ENCODE measurements at regions not wholly inside any gene's neighbourhood (a gene's known extent, or its start where the extent isn't known, plus 50 kb on each side); places are given as distances from the start of the nearest gene placed in this dataset.

GRCh38 chr18:22723773-22724172 lies 209.4 kb upstream of the RBBP8 start:
- no peak for DNase-seq
- H3K4me1 ChIP-seq (ENCODE audit: control insufficient read depth, insufficient read depth, low read depth, low read length): peaks cover 4% of the 10 kb centered on the region
- H4K8ac ChIP-seq (ENCODE audit: low read length): no peak overlapping the region
- no peaks in the 10 kb centered on the region for H3K9me3 ChIP-seq (ENCODE audit: control insufficient read depth, low read length)
- no peak overlapping the region for H3K4me2 ChIP-seq (ENCODE audit: low read length, poor library complexity, severe bottlenecking)
- no peak overlapping the region for H2AK5ac ChIP-seq (ENCODE audit: low read length, severe bottlenecking)
- H3K18ac ChIP-seq (ENCODE audit: low read depth in 1 of 2, low read length in 2 of 2): no peak overlapping the region
- no peak overlapping the region for H3K4me3 ChIP-seq (ENCODE audit: insufficient read depth in 1 of 2, low read depth in 1 of 2, low read length in 2 of 2)
- no peak overlapping the region for H2BK15ac ChIP-seq (ENCODE audit: low read depth, poor library complexity, severe bottlenecking)
- no peaks in the 10 kb centered on the region for H3K36me3 ChIP-seq (ENCODE audit: control insufficient read depth in 1 of 2, insufficient read depth in 2 of 2, low read depth in 1 of 2, low read length in 2 of 2)
- no peak overlapping the region for H3K4ac ChIP-seq (ENCODE audit: low read depth in 1 of 2, low read length in 2 of 2)
- H2BK120ac ChIP-seq (ENCODE audit: low read depth, low read length): no peak overlapping the region
- no peak overlapping the region for H3K14ac ChIP-seq (ENCODE audit: low read length in 2 of 2)
- no peak overlapping the region for H2AFZ ChIP-seq (ENCODE audit: low read depth, low read length)
- WGBS: 85% methylated on average over 2 of the region's 2 CpGs
- H4K91ac ChIP-seq (ENCODE audit: low read length): no peak overlapping the region
- no peak overlapping the region for H3K23ac ChIP-seq (ENCODE audit: low read length in 2 of 2)
- H3K27me3 ChIP-seq (ENCODE audit: control insufficient read depth in 1 of 2, insufficient read depth in 1 of 2, low read length in 2 of 2): no peaks in the 10 kb centered on the region
- H3K27ac ChIP-seq (ENCODE audit: low read length, poor library complexity, severe bottlenecking): peak overlapping the region; percentile 18
- H3K79me1 ChIP-seq (replicated peaks; ENCODE audit: low read length, poor library complexity, severe bottlenecking): no peaks in the 10 kb centered on the region
- H3K9ac ChIP-seq (ENCODE audit: low read length): no peak overlapping the region
- no peak overlapping the region for H2BK12ac ChIP-seq (ENCODE audit: low read length in 2 of 2)
- no peak overlapping the region for H2BK5ac ChIP-seq (ENCODE audit: low read depth, low read length, poor library complexity, severe bottlenecking)

GRCh38 chr18:22726469-22726868 lies 206.7 kb upstream of the RBBP8 start:
- Histone ChIP-seq H3K9ac (ENCODE audit: low read length) (no peak overlapping the region), H4K91ac (ENCODE audit: low read length) (no peak overlapping the region), H3K27ac (ENCODE audit: low read length, poor library complexity, severe bottlenecking) (no peak overlapping the region), H3K4ac (ENCODE audit: low read depth in 1 of 2, low read length in 2 of 2) (no peak overlapping the region), H2AFZ (ENCODE audit: low read depth, low read length) (no peak overlapping the region), H2BK12ac (ENCODE audit: low read length in 2 of 2) (no peak overlapping the region), H2BK5ac (ENCODE audit: low read depth, low read length, poor library complexity, severe bottlenecking) (no peak overlapping the region), H2BK120ac (ENCODE audit: low read depth, low read length) (no peak overlapping the region), H3K4me2 (ENCODE audit: low read length, poor library complexity, severe bottlenecking) (no peak overlapping the region), H3K4me3 (ENCODE audit: insufficient read depth in 1 of 2, low read depth in 1 of 2, low read length in 2 of 2) (no peak overlapping the region), H3K9me3 (ENCODE audit: control insufficient read depth, low read length) (no peaks in the 10 kb centered on the region), H2BK15ac (ENCODE audit: low read depth, poor library complexity, severe bottlenecking) (no peak overlapping the region), H4K8ac (ENCODE audit: low read length) (no peak overlapping the region), H3K23ac (ENCODE audit: low read length in 2 of 2) (no peak overlapping the region), H3K14ac (ENCODE audit: low read length in 2 of 2) (no peak overlapping the region), H2AK5ac (ENCODE audit: low read length, severe bottlenecking) (no peak overlapping the region), H3K36me3 (ENCODE audit: control insufficient read depth in 1 of 2, insufficient read depth in 2 of 2, low read depth in 1 of 2, low read length in 2 of 2) (no peaks in the 10 kb centered on the region), H3K27me3 (ENCODE audit: control insufficient read depth in 1 of 2, insufficient read depth in 1 of 2, low read length in 2 of 2) (no peaks in the 10 kb centered on the region), H3K18ac (ENCODE audit: low read depth in 1 of 2, low read length in 2 of 2) (no peak overlapping the region), H3K4me1 (ENCODE audit: control insufficient read depth, insufficient read depth, low read depth, low read length) (peaks cover 4% of the 10 kb centered on the region), H3K79me1 (replicated peaks; ENCODE audit: low read length, poor library complexity, severe bottlenecking) (no peaks in the 10 kb centered on the region)
- no peak for DNase-seq
- no CpG with 5 or more reads among the region's 2 CpGs for WGBS

- Histone ChIP-seq H3K4ac (ENCODE audit: low read depth in 1 of 2, low read length in 2 of 2) (no peak overlapping the region), H3K9ac (ENCODE audit: low read length) (no peak overlapping the region), H3K36me3 (ENCODE audit: control insufficient read depth in 1 of 2, insufficient read depth in 2 of 2, low read depth in 1 of 2, low read length in 2 of 2) (no peaks in the 10 kb centered on the region), H3K23ac (ENCODE audit: low read length in 2 of 2) (no peak overlapping the region), H3K4me2 (ENCODE audit: low read length, poor library complexity, severe bottlenecking) (no peak overlapping the region), H2BK120ac (ENCODE audit: low read depth, low read length) (no peak overlapping the region), H2BK12ac (ENCODE audit: low read length in 2 of 2) (no peak overlapping the region), H3K27me3 (ENCODE audit: control insufficient read depth in 1 of 2, insufficient read depth in 1 of 2, low read length in 2 of 2) (no peaks in the 10 kb centered on the region), H4K8ac (ENCODE audit: low read length) (no peak overlapping the region), H4K91ac (ENCODE audit: low read length) (no peak overlapping the region), H3K4me3 (ENCODE audit: insufficient read depth in 1 of 2, low read depth in 1 of 2, low read length in 2 of 2) (no peak overlapping the region), H2BK5ac (ENCODE audit: low read depth, low read length, poor library complexity, severe bottlenecking) (no peak overlapping the region), H3K27ac (ENCODE audit: low read length, poor library complexity, severe bottlenecking) (no peak overlapping the region), H2BK15ac (ENCODE audit: low read depth, poor library complexity, severe bottlenecking) (no peak overlapping the region), H3K14ac (ENCODE audit: low read length in 2 of 2) (no peak overlapping the region), H3K79me1 (replicated peaks; ENCODE audit: low read length, poor library complexity, severe bottlenecking) (no peaks in the 10 kb centered on the region), H3K4me1 (ENCODE audit: control insufficient read depth, insufficient read depth, low read depth, low read length) (peaks cover 4% of the 10 kb centered on the region), H3K9me3 (ENCODE audit: control insufficient read depth, low read length) (no peaks in the 10 kb centered on the region), H2AK5ac (ENCODE audit: low read length, severe bottlenecking) (no peak overlapping the region), H2AFZ (ENCODE audit: low read depth, low read length) (no peak overlapping the region), H3K18ac (ENCODE audit: low read depth in 1 of 2, low read length in 2 of 2) (no peak overlapping the region)
- no peak for DNase-seq
Observed at GRCh38 chr18:22728016-22728415, 205.1 kb upstream of the RBBP8 start.

GRCh38 chr18:22728481-22729105 lies 204.5 kb upstream of the RBBP8 start:
- Histone ChIP-seq H4K91ac (ENCODE audit: low read length) (no peak overlapping the region), H3K23ac (ENCODE audit: low read length in 2 of 2) (no peak overlapping the region), H4K8ac (ENCODE audit: low read length) (no peak overlapping the region), H3K4me2 (ENCODE audit: low read length, poor library complexity, severe bottlenecking) (no peak overlapping the region), H3K79me1 (replicated peaks; ENCODE audit: low read length, poor library complexity, severe bottlenecking) (no peaks in the 10 kb centered on the region), H3K18ac (ENCODE audit: low read depth in 1 of 2, low read length in 2 of 2) (no peak overlapping the region), H3K27ac (ENCODE audit: low read length, poor library complexity, severe bottlenecking) (no peak overlapping the region), H3K9ac (ENCODE audit: low read length) (no peak overlapping the region), H3K4me3 (ENCODE audit: insufficient read depth in 1 of 2, low read depth in 1 of 2, low read length in 2 of 2) (no peak overlapping the region), H3K27me3 (ENCODE audit: control insufficient read depth in 1 of 2, insufficient read depth in 1 of 2, low read length in 2 of 2) (no peaks in the 10 kb centered on the region), H2BK12ac (ENCODE audit: low read length in 2 of 2) (no peak overlapping the region), H2BK120ac (ENCODE audit: low read depth, low read length) (no peak overlapping the region), H3K4ac (ENCODE audit: low read depth in 1 of 2, low read length in 2 of 2) (no peak overlapping the region), H2AK5ac (ENCODE audit: low read length, severe bottlenecking) (no peak overlapping the region), H3K14ac (ENCODE audit: low read length in 2 of 2) (no peak overlapping the region), H2BK5ac (ENCODE audit: low read depth, low read length, poor library complexity, severe bottlenecking) (no peak overlapping the region), H3K4me1 (ENCODE audit: control insufficient read depth, insufficient read depth, low read depth, low read length) (peaks cover 4% of the 10 kb centered on the region), H2BK15ac (ENCODE audit: low read depth, poor library complexity, severe bottlenecking) (no peak overlapping the region), H2AFZ (ENCODE audit: low read depth, low read length) (no peak overlapping the region), H3K36me3 (ENCODE audit: control insufficient read depth in 1 of 2, insufficient read depth in 2 of 2, low read depth in 1 of 2, low read length in 2 of 2) (no peaks in the 10 kb centered on the region), H3K9me3 (ENCODE audit: control insufficient read depth, low read length) (no peaks in the 10 kb centered on the region)
- no CpG with 5 or more reads among the region's 1 CpG for WGBS
- DNase-seq: no peak

Measured in mesenchymal stem cell (in vitro differentiated cells and primary cell).